Heart left ventricle (tissue), 16 donors: ENCODE measurements at regions not wholly inside any gene's neighbourhood (a gene's known extent, or its start where the extent isn't known, plus 50 kb on each side); places are given as distances from the start of the nearest gene placed in this dataset.
A peak's percentile ranks its signal among the peaks of the same experiment; 100 is the strongest.
"Not testable (repeated sequence)": the region's sequence is repeated elsewhere in the genome, so short reads cannot be mapped to it uniquely, and the experiment has no call there.

Experiments used
- ATAC-seq, 4 donors: fragments of 200-7000 bp; cut with Tn5 transposase; one replicate each; pipeline ENCODE4 v1.9.1; 2020 to 2022; ENCODE audit warnings: moderate library complexity in 4 of 4, mild to moderate bottlenecking in 3 of 4, moderate number of reproducible peaks in 1 of 4
- DNase-seq, 5 donors: peaks; one replicate each; pipeline ENCODE4 v3.0.0-alpha.2; 2020
- H3K27ac ChIP-seq, 12 donors: fragments of 200-600 bp; sonication (generic) in 4 of 12; one replicate each; pipeline versions ENCODE4 v1.5.0 to v1.8.0; 2016 to 2022; ENCODE audit warnings: mild to moderate bottlenecking in 2 of 12
- H3K27me3 ChIP-seq, 9 donors: fragments of 200-600 bp; sonication (generic) in 2 of 9; one replicate each; pipeline versions ENCODE4 v1.5.1 to v1.8.0; 2016 to 2022; ENCODE audit warnings: mild to moderate bottlenecking in 3 of 9
- H3K36me3 ChIP-seq, 9 donors: fragments of 200-600 bp; sonication (generic) in 2 of 9; one replicate each; pipeline versions ENCODE4 v1.5.0 to v1.8.0; 2018 to 2022; ENCODE audit warnings: mild to moderate bottlenecking in 2 of 9
- H3K4me1 ChIP-seq, 12 donors: fragments of 200-600 bp; sonication (generic) in 4 of 12; one replicate each; pipeline versions ENCODE4 v1.5.0 to v1.8.0; 2016 to 2022; ENCODE audit warnings: mild to moderate bottlenecking in 3 of 12
- H3K4me3 ChIP-seq, 12 donors: fragments of 200-600 bp; sonication (generic) in 4 of 12; one replicate each; pipeline versions ENCODE4 v1.5.0 to v1.8.0; 2017 to 2022; ENCODE audit warnings: mild to moderate bottlenecking in 9 of 12, moderate library complexity in 4 of 12
- H3K9me3 ChIP-seq, 12 donors: fragments of 200-600 bp; sonication (generic) in 4 of 12; one replicate each; pipeline versions ENCODE4 v1.5.0 to v1.8.0; 2016 to 2022; ENCODE audit warnings: mild to moderate bottlenecking in 1 of 12
- POLR2A ChIP-seq, 2 donors: fragments of 450-650 bp; IDR thresholded peaks; one replicate each; pipeline ENCODE4 v1.6.1; 2017; ENCODE audit warnings: antibody characterized with exemption in 2 of 2, mild to moderate bottlenecking in 2 of 2, moderate library complexity in 2 of 2
- WGBS, 4 donors: extraction: QIAGEN DNeasy Blood & Tissue Kit in 2 of 4; methylation state at CpG; one replicate each; pipeline versions ENCODE4 v1.1.5 to v1.1.7; 2013 to 2018; 5-methylcytosine and 5-hydroxymethylcytosine counted together
- intact Hi-C, 10 donors: fragments of 100-400 bp; cut with DNase I; formaldehyde crosslinking; loops; one replicate each; pipeline versions ENCODE4 v1.11.1 to v1.14.2; 2022
- TF ChIP-seq, protein P1 (sequence below), 12 donors: fragments of 200-600 bp; sonication (generic) in 4 of 12; IDR thresholded peaks; one replicate each; pipeline versions ENCODE4 v1.5.0 to v1.8.0; 2018 to 2022; ENCODE audit warnings: antibody characterized with exemption in 12 of 12, mild to moderate bottlenecking in 5 of 12
- donor health status: ischemic (EF 13 %, LVEDD 7.1; RV severe dilation, severe dysfunction).
- donor health status: healthy with polysubstance abuse.
- donor health status: DM: no; HTN: yes; CAD: no.
- donor health status: DM: no; HTN: no; CAD: no.
- donor health status: ischemic (EF 25% LVEDD 6.9; RV normal size, moderate dysfunction).
- donor health status: ischemic (EF 25% LVEDD 5.7; RV mildly dilated, moderate dysfunction).
- donor health status: healthy.
- donor health status: DM: yes; HTN: yes; CAD: no.
- donor health status: ischemic (EF 35%, LVEDD 5.7; RV mildly dilated, moderate dysfunction).
- donor health status: nonischemic (EF 11% LVEDD 7.7; RV severe dilation, severe dysfunction).
- donor health status: DM: yes; HTN: yes; CAD: no.
- donor health status: PGD.
- donor health status: ischemic (EF 29% LVEDD 5.4; RV normal size, mild dysfunction).
- donor health status: nonischemic (EF 23%, LVEDD 6.1; RV moderate dilation, normal function).

DNA sequence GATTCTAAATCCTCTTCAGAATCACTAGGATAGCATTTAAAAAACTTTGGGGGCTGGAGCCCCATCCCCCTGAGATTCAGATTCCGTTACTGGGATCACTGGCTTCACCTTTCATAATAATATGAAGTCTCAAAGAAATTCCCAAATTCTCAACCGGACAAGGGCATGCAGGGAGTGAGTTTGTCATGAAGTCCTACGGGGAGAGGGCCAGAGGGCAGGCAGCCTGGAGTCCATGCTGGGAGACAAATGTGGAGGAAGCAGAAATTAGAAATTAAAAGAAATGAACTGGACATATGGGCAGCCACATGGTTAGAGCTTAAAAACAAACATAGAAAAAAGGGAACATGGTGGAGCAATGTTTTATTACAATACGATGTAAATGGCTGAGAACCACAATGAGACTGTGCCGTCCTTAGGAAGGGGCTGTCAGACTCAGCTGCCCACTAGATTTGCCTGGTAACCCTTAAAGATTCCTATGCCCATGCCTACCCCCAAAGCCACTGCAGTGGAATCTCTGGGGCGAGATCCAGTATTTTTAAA, 142.6 kb downstream of the CEBPB start:
- Histone ChIP-seq H3K9me3 (no peaks in the 10 kb centered on the region), H3K27me3 (no peaks in the 10 kb centered on the region), H3K27ac (peak overlapping the region in 1 of 12 donors; percentile 4), H3K4me3 (no peak overlapping the region), H3K36me3 (no peaks in the 10 kb centered on the region), H3K4me1 (peaks cover 0 to 40% (median 0%) of the 10 kb centered on the region in 12 donors)
- intact Hi-C loops, result no loop called here
- TF ChIP-seq, protein P1, sequence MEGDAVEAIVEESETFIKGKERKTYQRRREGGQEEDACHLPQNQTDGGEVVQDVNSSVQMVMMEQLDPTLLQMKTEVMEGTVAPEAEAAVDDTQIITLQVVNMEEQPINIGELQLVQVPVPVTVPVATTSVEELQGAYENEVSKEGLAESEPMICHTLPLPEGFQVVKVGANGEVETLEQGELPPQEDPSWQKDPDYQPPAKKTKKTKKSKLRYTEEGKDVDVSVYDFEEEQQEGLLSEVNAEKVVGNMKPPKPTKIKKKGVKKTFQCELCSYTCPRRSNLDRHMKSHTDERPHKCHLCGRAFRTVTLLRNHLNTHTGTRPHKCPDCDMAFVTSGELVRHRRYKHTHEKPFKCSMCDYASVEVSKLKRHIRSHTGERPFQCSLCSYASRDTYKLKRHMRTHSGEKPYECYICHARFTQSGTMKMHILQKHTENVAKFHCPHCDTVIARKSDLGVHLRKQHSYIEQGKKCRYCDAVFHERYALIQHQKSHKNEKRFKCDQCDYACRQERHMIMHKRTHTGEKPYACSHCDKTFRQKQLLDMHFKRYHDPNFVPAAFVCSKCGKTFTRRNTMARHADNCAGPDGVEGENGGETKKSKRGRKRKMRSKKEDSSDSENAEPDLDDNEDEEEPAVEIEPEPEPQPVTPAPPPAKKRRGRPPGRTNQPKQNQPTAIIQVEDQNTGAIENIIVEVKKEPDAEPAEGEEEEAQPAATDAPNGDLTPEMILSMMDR (IDR thresholded peaks at IDR 0.05), result no peak
- no peak for TF ChIP-seq POLR2A (IDR thresholded peaks at IDR 0.05)
- ATAC-seq (no peak), DNase-seq (peak in 1 of 5 donors; percentile 38)
- 91 to 98% (median 92%) methylated on average over 6 of the region's 6 CpGs for WGBS, 4 donors

DNA sequence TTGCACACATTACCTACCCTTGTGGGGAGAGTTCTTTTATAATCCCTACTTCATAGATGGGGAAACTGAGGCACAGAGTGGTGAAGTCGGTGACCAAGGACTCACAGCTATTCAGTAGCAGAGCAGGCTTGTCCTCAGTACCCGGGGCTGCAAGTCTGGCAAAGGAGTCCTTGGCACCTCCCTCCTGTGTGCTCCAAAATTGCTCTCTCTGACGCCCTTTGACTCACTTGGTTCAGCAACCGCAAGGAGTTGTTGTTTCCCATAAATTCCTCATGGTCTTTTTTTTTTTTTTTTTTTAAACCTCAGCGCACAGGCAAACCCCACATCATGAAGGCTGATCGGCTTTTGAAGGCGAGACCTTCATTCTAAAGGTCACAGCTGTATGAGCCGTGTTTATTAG, 143.2 kb downstream of the CEBPB start:
- no peak overlapping the region for H3K27ac ChIP-seq
- H3K9me3 ChIP-seq, result no peaks in the 10 kb centered on the region
- ATAC-seq (no peak), DNase-seq (peak in 1 of 5 donors; percentile 4)
- H3K27me3 ChIP-seq, result no peaks in the 10 kb centered on the region
- H3K36me3 ChIP-seq, result no peaks in the 10 kb centered on the region
- no peak overlapping the region for H3K4me3 ChIP-seq
- WGBS, 4 donors, result 77 to 92% (median 86%) methylated on average over 8 of the region's 8 CpGs
- intact Hi-C loops, result no loop called here
- TF ChIP-seq, protein P1 (IDR thresholded peaks at IDR 0.05), result no peak
- TF ChIP-seq POLR2A (IDR thresholded peaks at IDR 0.05), result no peak
- peaks cover 0 to 46% (median 0%) of the 10 kb centered on the region in 12 donors for H3K4me1 ChIP-seq

DNA sequence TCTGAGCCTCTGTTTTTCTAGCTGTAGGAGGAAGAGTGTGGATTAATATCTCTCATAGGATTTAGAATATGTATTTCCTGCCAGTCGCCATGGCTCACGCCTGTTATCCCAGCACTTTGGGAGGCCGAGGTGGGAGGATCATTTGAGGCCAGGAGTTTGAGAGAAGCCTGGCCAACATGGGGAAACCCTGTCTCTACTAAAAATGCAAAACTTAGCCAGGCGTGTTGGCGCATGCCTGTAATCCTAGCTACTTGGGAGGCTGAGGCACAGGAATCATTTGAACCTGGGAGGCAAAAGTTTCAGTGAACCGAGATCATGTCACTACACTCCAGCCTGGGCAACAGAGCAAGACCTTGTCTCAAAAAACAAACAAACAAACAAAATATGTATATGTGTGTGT, 143.9 kb downstream of the CEBPB start:
- intact Hi-C loops, H3K27me3 ChIP-seq, ATAC-seq, H3K27ac ChIP-seq, H3K4me3 ChIP-seq, H3K9me3 ChIP-seq, H3K36me3 ChIP-seq: not testable (repeated sequence)
- WGBS, 4 donors, result 83 to 90% (median 87%) methylated on average over 6 of the region's 6 CpGs
- DNase-seq, result peak in 1 of 5 donors; percentile 2
- H3K4me1 ChIP-seq, result peaks cover 0 to 53% (median 0%) of the 10 kb centered on the region in 12 donors

DNA sequence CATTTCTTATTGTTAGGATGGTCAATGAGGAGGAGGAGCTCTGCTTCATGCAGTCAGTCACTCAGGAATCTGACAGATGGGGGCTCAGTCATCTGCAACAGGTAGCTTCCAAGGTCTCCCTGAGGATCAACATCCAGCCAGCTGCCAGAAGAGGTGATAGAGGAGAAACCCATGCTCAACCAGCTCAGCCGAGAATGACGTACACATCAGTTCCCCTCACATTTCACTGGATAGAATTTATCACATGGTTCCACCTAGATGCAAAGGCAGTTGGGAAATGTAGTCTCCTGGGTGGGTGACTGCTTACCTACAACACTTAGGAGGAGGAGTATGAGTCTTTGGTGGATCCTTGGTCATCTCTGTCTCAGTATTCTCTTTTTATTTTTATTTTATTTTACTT, 144.5 kb downstream of the CEBPB start:
- intact Hi-C loops, result no loop called here
- H3K27ac ChIP-seq, result no peak overlapping the region
- H3K36me3 ChIP-seq, result no peaks in the 10 kb centered on the region
- DNase-seq (peak in 1 of 5 donors; percentile 23), ATAC-seq (peak in 2 of 4 donors; percentile 33 to 52)
- H3K9me3 ChIP-seq, result no peaks in the 10 kb centered on the region
- no peak overlapping the region for H3K4me3 ChIP-seq
- peaks cover 0 to 59% (median 0%) of the 10 kb centered on the region in 12 donors for H3K4me1 ChIP-seq
- WGBS, 4 donors, result 3 to 24% (median 20%) methylated on average over 2 of the region's 2 CpGs
- no peaks in the 10 kb centered on the region for H3K27me3 ChIP-seq
- no peak for TF ChIP-seq POLR2A (IDR thresholded peaks at IDR 0.05)
- TF ChIP-seq, protein P1 (IDR thresholded peaks at IDR 0.05), result no peak

DNA sequence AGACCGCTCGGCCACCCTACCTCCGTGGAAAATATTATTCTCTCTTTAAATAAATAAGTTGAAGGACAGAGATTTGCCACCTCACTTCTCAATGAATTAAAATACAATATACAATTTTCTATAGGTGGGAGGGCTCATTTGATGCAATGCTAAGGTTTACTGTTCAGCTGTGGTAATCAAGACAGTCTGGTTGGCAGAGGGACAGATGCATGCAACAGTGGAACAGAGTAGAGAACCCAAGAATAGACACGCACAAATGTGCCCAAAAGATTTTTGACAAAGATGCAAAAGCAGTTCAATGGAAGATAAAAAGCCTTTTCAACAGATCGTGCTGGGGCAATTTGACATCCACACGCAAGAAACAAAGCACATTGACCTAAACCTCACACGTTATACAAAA, 145.2 kb downstream of the CEBPB start:
- intact Hi-C loops, result no loop called here
- Histone ChIP-seq H3K36me3 (no peaks in the 10 kb centered on the region), H3K27ac (no peak overlapping the region), H3K4me3 (no peak overlapping the region), H3K4me1 (peaks cover 0 to 61% (median 0%) of the 10 kb centered on the region in 12 donors), H3K9me3 (no peaks in the 10 kb centered on the region), H3K27me3 (no peaks in the 10 kb centered on the region)
- TF ChIP-seq POLR2A (IDR thresholded peaks at IDR 0.05), result no peak
- TF ChIP-seq, protein P1 (IDR thresholded peaks at IDR 0.05), result no peak
- 83 to 94% (median 86%) methylated on average over 7 of the region's 7 CpGs for WGBS, 4 donors
- DNase-seq (no peak), ATAC-seq (no peak)
